Prostate gland (tissue), 2 donors: ENCODE measurements at regions not wholly inside any gene's neighbourhood (a gene's known extent, or its start where the extent isn't known, plus 50 kb on each side); places are given as distances from the start of the nearest gene placed in this dataset.

Experiments
- DNase-seq: peaks from one replicate; pipeline ENCODE4 v3.0.0-alpha.2; 2019; ENCODE audit warnings: low spot score
- H3K27ac ChIP-seq, 2 donors: fragments of 200-600 bp; sonication (generic); 2 replicates each; pipeline ENCODE4 v1.5.1; 2017 to 2019
- H3K27me3 ChIP-seq: fragments of 200-600 bp; sonication (generic); replicated peaks from 2 replicates; pipeline ENCODE4 v1.5.1; 2019; ENCODE audit not compliant: insufficient read depth
- H3K36me3 ChIP-seq, 2 donors: fragments of 200-600 bp; sonication (generic); 1 replicate in 1 of 2; 2 replicates in 1 of 2; pipeline versions ENCODE4 v1.5.1 to v1.8.1; 2017 to 2019
- H3K4me1 ChIP-seq: fragments of 200-600 bp; sonication (generic); replicated peaks from 2 replicates; pipeline ENCODE4 v1.5.1; 2019
- H3K4me3 ChIP-seq, 2 donors: fragments of 200-600 bp; sonication (generic); 2 replicates each; pipeline ENCODE4 v1.5.1; 2017 to 2019
- H3K9me3 ChIP-seq: fragments of 200-600 bp; sonication (generic); 2 replicates; pipeline ENCODE4 v1.5.1; 2017
- POLR2A ChIP-seq: fragments of 450-650 bp; IDR thresholded peaks from one replicate; pipeline ENCODE4 v1.6.1; 2016; ENCODE audit warnings: antibody characterized with exemption, mild to moderate bottlenecking
- POLR2AphosphoS5 ChIP-seq: sonication (generic); formaldehyde crosslinking; IDR thresholded peaks from one replicate; pipeline ENCODE4 v1.6.1; 2017; ENCODE audit warnings: antibody characterized with exemption
- WGBS: methylation state at CpG from one replicate; pipeline ENCODE4 v1.1.5; 2018; 5-methylcytosine and 5-hydroxymethylcytosine counted together
- intact Hi-C: fragments of 100-400 bp; cut with DNase I; formaldehyde crosslinking; loops from one replicate; pipeline ENCODE4 v1.14.2; 2022
- TF ChIP-seq, protein P1 (sequence below), 4 experiments: fragments of 200-600 bp in 2 of 4; fragments of 450-650 bp in 2 of 4; sonication (generic) in 2 of 4; IDR thresholded peaks; 1 replicate in 3 of 4; 2 replicates in 1 of 4; pipeline ENCODE4 v1.5.1; 2016 to 2019; ENCODE audit warnings: antibody characterized with exemption in 4 of 4, mild to moderate bottlenecking in 2 of 4, moderate library complexity in 2 of 4

- H3K9me3 ChIP-seq: no peaks in the 10 kb centered on the region
- intact Hi-C loops: no loop called here
- no peak overlapping the region for H3K4me3 ChIP-seq
- WGBS: 82% methylated on average over 1 of the region's 1 CpG
- H3K4me1 ChIP-seq: no peaks in the 10 kb centered on the region
- TF ChIP-seq POLR2A (no peak), POLR2AphosphoS5 (no peak)
- TF ChIP-seq, protein P1, sequence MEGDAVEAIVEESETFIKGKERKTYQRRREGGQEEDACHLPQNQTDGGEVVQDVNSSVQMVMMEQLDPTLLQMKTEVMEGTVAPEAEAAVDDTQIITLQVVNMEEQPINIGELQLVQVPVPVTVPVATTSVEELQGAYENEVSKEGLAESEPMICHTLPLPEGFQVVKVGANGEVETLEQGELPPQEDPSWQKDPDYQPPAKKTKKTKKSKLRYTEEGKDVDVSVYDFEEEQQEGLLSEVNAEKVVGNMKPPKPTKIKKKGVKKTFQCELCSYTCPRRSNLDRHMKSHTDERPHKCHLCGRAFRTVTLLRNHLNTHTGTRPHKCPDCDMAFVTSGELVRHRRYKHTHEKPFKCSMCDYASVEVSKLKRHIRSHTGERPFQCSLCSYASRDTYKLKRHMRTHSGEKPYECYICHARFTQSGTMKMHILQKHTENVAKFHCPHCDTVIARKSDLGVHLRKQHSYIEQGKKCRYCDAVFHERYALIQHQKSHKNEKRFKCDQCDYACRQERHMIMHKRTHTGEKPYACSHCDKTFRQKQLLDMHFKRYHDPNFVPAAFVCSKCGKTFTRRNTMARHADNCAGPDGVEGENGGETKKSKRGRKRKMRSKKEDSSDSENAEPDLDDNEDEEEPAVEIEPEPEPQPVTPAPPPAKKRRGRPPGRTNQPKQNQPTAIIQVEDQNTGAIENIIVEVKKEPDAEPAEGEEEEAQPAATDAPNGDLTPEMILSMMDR (IDR thresholded peaks at IDR 0.05): no peak
- no peak overlapping the region for H3K27ac ChIP-seq
- no peaks in the 10 kb centered on the region for H3K36me3 ChIP-seq
- H3K27me3 ChIP-seq: no peaks in the 10 kb centered on the region
- no peak for DNase-seq
Measured at GRCh38 chr13:37225414-37226070, 120.1 kb upstream of the CSNK1A1L start.

- H3K27me3 ChIP-seq: no peaks in the 10 kb centered on the region
- DNase-seq: no peak
- no peak overlapping the region for H3K4me3 ChIP-seq
- H3K4me1 ChIP-seq: no peaks in the 10 kb centered on the region
- 100% methylated on average over 1 of the region's 1 CpG for WGBS
- no peaks in the 10 kb centered on the region for H3K9me3 ChIP-seq
- no peak for TF ChIP-seq POLR2A
- no peak for TF ChIP-seq POLR2AphosphoS5
- TF ChIP-seq, protein P1 (IDR thresholded peaks at IDR 0.05): no peak
- H3K36me3 ChIP-seq: no peaks in the 10 kb centered on the region
- H3K27ac ChIP-seq: no peak overlapping the region
- intact Hi-C loops: no loop called here
Measured at GRCh38 chr13:37216331-37216730, 110.9 kb upstream of the CSNK1A1L start.

DNA sequence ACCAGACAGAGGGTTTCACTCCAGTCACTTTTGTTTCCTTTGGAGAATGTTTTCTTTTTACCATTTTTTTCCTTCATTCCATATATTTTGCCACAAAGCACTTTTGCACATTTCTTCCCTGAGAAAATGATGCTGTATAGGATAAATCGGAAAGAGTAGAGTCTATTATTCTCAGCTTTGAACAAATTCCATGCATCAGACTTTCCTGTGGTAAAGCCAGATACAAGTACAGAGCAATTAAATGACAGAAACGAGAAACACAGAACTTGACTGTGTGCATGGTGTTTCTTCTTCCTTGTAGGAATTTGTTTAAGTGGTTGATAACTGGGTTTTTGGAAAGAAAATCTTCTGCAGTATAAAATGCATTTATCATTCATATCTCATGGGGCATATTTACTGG lies 107.4 kb upstream of the CSNK1A1L start:
- DNase-seq: no peak
- intact Hi-C loops: no loop called here
- Histone ChIP-seq H3K4me1 (no peaks in the 10 kb centered on the region), H3K4me3 (no peak overlapping the region), H3K9me3 (no peaks in the 10 kb centered on the region), H3K36me3 (no peaks in the 10 kb centered on the region), H3K27ac (no peak overlapping the region), H3K27me3 (no peaks in the 10 kb centered on the region)
- 68% methylated on average over 2 of the region's 2 CpGs for WGBS
- no peak for TF ChIP-seq POLR2A
- TF ChIP-seq POLR2AphosphoS5: no peak
- TF ChIP-seq, protein P1 (IDR thresholded peaks at IDR 0.05): no peak

DNA sequence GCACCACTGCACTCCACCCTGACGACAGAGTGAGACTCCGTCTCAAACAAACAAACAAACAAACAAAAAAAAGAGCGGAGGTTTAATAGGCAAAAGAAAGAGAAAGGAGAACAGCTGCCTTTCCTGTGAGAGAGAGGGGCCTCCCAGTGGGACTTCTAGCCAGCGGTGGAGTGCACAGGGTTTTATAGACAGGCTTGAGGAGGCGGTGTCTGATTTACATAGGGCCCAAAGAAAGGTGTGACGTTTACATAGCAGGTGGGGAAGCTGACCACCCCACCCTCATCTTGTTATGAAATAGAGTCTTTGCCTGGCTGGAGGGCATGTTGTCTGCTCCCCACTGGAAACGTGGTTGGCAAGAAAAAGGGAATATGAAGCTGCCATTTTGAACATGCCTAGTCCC lies 106.0 kb upstream of the CSNK1A1L start:
- Histone ChIP-seq H3K36me3 (no peaks in the 10 kb centered on the region), H3K4me1 (no peaks in the 10 kb centered on the region), H3K27me3 (no peaks in the 10 kb centered on the region), H3K9me3 (no peaks in the 10 kb centered on the region), H3K4me3 (no peak overlapping the region), H3K27ac (no peak overlapping the region)
- no peak for DNase-seq
- intact Hi-C loops: no loop called here
- WGBS: 53% methylated on average over 7 of the region's 7 CpGs
- TF ChIP-seq POLR2A (no peak), POLR2AphosphoS5 (no peak)
- TF ChIP-seq, protein P1 (IDR thresholded peaks at IDR 0.05): no peak
